NCI-H524 treated with DMSO at 0.1 percent for 48 hours (cell line): ENCODE measurements at regions not wholly inside any gene's neighbourhood (a gene's known extent, or its start where the extent isn't known, plus 50 kb on each side); places are given as distances from the start of the nearest gene placed in this dataset.
"Not testable (repeated sequence)": the region's sequence is repeated elsewhere in the genome, so short reads cannot be mapped to it uniquely, and the experiment has no call there.

Source experiments
- DNase-seq: peaks from one replicate; lab custom pipeline; 2025; lab: John Stamatoyannopoulos, UW

DNA sequence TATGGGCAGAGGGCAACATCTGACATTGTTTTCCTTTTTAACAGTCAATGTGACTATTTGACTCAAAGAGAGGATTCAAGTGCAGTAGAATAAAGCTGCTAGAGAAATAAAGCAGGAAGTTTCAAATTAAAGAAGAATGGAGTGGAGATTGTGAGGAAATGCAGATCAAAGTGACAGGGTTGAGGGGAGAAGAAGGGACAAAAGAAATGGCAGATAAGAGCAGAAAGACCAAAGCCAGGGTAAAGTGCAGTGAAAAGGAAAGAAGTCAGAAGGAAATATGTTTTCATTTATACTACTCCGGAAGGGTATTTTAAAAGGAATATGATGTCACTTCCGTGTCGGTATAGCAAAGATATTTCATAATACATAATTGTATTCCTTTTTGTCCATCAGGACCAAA, 297.5 kb upstream of the CRIM1 start:
- no peak for DNase-seq

DNA sequence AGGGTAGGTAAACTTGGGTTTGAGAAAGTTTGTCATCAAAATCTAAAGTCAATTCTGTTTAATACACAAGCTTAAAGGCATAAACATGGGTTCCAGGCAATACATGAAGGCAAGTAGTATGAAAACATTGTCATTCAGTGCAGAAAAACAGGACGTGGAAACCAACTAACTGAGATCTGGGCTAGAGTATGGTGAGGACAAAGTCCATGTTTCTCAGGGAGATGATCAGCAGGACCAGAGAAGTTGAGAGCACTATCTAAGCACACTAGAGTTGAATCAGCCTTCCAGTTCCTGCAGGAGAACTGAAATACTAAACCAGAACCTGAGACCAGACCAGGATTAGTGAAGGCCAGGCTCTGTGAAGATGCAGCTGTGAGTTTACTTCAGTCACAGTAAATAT, 302.8 kb upstream of the CRIM1 start:
- DNase-seq = no peak

DNA sequence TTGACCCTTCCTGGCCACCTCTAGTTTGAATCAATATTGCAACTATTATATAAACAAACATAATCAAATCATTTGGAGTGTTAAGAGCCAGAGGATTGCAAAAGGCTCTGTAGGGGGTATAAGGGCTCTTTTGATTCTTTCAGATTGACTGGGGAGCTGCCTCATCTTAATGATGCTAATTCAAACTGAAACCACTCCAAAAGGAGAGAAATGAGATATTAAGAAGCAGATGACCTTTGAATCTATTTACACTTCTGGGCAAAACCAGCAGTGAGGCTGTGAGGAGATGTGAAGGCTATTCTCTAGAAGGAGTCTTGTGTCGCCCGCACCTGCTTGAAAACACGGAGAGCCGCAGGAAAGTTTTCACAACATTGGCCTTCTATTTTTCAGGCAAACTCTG, 311.2 kb upstream of the CRIM1 start:
- no peak for DNase-seq

DNA sequence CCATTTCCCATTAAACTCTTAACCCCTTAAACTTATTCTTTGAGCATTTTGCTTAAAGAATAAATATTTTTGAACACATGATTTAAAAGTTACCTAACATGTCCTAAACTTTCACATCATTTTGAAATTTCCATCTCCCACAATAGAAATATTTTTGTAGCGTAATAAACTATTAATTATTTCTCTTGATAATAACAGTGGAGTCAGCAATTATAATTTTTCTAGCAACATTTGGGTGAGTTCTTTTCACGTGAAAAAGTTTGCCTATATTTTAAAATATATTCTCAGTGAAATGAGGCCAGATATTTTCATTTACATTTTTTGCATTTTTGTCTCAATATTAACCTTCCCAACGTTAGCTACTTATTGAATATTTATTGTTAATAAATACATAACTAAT, 320.4 kb upstream of the CRIM1 start:
- no peak for DNase-seq

DNA sequence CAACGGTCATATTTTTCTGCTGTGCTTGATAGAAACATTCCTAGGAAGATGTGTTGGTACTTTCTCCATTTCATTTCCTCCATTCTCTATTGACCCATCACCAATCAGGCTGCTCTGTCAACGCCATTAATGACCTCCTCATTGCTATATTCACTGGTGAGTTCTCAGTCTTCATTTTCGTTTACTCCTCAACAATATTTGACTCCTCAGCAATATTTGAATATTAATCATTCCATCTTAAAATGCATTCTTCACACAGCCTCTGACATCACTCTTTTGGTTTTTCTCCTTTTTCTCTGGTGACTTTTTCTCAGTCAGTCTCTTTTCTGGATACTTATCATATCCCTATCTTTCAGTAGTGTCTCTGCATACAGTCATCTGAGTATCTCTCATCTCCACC, 323.5 kb upstream of the CRIM1 start:
- no peak for DNase-seq

DNA sequence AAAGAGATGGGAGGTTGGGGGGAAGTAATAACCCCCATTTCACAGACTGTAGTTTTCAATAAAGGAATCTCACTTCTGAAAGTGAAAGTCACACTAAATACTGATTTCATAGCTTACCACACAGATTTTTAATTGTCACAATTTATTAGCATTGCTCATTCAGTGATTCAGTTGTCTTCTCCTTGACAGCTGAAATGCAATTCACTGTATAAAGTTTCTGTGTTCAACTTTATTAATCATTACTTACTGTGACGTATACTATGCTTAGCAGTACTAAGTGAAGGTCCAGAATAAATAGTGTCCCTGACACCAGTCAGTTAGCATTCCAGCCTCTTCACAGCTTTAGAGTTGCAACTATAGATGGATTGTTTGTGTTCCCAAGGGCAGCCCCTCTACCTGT, 324.1 kb upstream of the CRIM1 start:
- DNase-seq = no peak

DNA sequence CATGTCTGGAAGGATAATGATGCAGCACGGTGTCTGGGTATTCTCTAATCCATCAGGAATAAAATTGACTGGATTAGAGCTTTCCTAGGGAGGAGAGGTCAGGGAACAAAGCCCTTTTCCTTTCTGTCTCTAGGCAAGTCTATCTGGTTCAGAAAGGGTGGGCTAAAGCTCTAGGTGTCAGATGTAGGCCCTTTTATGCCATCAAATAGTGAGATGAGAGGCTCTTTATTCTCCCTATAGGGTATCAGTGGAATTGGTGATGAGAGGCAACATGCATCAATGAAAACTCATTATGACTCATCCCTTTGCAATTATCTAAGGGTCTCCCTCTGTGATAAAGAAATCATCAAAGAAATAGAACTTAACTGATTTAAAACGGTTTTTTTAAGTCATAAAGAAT, 328.0 kb upstream of the CRIM1 start:
- no peak for DNase-seq

DNA sequence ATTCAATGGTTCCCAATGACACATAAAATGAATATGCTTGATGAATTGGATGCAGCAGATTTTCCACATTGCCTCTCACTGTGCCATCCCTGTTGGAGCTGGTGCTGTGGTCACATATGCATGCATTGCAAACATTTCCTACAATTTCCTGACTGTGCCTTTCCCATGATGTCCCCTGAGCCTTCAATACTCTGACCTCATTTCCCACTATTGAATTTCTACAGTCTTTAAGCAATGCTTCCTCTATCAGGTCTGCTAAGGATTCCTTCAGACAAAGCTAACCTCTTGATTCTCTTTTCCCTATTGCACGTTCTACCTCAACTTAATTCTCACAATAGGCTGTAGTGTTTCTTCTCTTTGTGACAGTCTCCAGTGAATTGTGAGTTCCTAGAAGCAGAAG, 342.5 kb upstream of the CRIM1 start:
- DNase-seq = no peak

DNA sequence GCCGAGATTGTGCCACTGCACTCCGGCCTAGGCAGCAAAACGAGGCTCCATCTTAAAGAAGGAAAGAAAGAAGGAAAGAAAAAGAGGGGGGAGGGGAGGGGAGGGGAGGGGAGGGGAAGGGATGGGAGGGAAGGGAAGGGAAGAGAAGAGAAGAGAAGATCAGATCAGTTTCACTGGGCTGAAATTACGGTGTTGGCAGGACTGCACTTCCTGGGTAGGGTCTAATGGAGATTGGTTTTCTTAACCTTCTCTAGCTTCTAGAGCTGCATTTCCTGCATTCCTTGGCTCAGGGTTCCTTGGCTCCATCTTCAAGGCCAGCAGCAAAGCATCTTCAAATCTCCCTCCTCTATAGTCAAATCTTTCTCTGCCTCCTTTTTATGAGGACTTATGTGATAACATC, 349.1 kb upstream of the CRIM1 start:
- DNase-seq = no peak

DNA sequence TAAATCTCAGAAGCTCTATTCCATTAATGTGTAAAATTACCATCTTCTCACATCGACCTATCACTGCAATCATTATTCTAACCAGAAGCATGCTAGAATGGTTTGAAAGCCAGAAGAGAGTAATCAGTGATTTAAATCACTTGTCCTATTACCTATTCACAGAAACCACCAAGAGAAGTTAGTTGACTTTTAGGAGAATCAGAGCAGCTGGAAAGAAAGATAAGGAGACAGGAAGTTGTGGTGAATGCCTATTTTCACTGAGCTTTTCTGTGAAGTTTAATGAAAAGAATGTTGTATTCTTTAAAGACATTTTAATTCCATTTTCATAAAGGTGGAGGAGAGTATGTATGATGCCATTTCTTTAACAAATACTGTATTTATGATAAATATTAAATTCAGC, 352.6 kb upstream of the CRIM1 start:
- no peak for DNase-seq

DNA sequence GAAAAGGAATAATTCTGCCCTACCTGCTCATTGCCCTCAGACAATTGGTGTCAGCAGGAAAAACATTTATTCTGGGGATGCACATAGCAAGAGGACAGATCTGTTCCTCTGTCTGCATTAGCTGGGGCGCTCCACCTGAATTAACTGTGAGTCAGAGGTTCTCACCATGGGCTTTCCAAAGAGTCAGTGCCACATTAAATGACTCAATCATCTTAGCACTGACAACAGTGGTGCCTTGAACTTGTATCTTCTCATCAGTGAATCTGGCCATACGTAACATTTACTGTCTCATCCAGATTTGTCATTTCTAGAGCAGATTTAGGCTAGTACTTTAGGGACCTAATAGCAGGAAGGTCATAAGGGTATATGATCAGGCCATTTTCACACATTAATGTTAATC, 358.1 kb upstream of the CRIM1 start:
- no peak for DNase-seq

DNA sequence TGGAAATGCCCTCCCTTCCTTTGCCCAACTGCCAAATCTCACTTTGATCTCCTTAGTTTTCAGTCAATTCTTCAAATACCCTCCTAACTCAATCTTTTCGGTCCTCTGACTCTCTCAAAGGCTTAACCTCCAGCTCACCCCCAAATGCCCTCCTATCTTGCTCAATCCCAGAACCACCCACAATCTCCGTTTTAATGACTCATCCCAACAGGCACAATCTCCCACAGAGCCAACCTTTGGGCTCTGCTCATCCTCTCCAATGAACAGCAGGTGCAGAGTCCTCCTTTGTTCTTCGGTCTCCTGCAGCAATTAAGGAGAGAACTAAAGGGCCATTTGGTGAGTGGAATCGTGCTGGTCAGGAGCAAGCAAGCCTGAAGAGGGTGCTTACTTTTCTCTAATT, 366.1 kb upstream of the CRIM1 start:
- no peak for DNase-seq

DNA sequence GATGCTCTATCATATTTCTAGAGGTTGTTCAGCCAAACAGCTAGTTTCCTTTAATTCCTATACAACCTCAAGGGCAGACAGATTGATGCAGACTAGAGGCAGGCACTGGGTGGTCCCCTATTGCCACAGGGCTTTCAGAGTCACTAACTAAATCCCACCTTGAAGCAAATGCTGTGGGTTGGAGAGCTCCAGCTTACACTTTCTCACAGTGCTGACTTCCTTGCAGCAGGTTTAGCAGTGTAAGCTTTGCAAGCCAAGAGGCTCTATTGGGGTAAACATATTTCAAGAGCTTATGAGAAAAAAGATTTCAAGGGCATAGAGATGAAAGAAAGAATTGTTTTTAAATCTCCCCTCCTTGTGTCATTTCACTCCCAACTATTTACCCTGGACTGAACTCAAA, 366.5 kb upstream of the CRIM1 start:
- DNase-seq = no peak

DNA sequence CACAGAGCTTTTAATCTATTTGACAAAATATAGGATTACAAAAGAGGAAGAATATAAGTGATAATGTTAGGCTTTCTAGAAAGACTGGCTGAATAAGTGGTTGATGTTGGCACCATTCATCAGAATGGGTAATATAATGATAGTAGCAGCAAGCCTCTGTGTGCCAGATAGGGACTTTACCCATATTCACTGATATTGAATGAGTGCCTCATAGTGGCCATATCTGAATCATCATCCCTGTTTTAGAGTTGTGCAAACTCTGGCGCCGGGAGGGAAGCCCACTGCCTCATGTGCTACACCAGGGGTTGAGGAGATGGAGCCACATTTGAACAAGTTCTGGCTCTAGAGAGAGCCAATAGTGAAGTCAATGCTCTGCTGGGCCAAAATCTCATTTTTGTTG, 368.7 kb upstream of the CRIM1 start:
- DNase-seq = no peak

DNA sequence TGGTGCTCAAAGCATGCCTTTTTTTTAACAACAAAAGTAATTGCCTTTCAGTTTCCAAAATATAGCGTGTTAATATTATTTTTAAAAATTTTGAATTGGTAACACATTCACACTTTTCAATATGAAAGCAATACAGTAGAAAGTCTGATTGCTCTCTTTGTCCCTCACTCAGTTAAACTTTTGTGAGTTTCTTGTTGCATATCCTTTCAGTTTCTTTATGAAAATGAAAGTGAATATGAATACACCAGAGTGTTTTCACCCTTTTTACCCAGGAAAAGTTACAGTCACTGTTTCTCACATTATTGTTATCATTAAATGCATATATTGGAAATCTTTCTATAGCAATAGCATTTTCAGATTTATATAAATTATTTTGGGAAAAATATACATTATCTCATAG, 377.4 kb upstream of the CRIM1 start:
- no peak for DNase-seq

DNA sequence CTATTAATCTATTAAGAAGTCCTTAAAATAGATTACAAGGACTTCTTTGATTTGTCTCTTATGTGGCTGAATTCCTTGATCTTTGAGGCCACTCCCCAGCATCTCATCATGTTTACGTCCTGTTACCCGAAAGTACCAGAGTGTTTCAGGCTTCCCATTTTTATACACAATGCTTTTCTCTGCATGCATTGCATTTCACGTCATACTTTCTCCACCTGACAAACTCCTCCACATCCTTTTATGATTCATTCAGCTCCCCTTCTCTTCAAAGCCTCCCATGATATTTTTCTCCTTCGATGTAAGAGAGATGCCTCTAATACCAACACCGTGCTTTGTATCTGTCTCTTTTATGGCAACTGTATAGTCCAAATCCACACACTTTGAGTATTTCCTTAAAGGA, 379.0 kb upstream of the CRIM1 start:
- DNase-seq = no peak

DNA sequence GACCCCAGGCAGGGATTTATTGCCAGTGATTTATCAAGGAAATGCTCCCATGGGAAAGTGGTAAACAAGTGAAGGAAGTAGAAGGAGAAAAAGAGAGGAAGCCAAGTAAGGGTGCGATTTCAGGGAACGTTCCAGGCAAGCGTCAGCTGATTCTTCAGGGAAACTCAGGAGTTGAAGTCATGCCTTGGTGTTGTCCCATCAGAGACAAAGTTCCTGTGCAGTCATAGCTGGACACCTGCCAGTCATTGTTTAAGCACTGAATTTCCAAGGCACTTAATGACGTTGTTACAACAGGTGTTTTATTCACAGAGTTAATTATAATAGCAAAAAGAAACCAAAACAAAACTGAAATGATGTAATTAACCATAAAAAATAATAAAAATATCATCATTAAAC, 381.8 kb upstream of the CRIM1 start:
- no peak for DNase-seq

DNA sequence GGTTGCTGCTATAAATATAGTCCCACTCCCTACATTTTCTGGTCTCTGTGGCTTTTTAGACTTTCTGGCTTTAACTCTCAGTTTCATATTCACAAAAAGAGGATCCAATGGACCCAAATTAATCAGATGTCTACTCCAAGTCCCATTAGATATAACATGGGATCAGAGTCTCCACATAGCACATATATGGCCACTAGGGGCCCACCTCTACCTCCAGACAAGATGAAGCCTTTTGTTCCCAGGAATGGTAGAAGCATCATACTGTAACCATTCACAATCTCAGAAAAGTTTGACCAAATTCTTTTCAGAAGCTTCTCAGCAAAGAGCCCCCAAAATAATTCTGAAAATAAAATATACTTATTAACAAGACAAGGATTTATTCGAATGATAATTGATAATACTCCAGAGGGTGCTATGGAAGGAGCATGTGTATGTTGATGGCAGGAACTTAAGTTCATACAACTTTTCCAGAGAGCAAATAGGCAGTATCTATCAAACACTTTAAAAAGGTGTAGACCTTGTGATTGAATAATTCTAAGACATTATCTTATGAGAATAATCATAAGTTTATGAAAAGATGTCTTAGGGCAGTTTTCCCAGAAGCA, 382.3 kb upstream of the CRIM1 start:
- no peak for DNase-seq

DNA sequence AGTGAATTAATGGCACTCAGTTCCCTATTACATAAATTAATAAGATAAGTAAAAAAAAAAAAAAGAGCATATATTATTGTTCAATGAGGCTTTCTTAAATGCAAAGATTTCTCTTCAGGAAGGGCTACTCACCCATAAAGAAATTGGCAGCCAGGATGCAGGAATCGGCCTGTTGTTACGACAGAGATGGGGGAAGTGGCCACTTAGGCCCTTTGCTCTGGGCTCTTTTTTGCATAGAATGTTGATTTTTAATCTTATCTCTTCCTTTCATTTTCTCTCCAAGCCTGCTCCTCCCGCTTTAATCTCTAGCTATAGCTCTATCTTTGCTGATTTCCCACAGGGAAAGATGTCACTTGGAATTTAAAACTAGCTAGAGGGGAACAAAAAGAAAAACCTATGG, 391.8 kb upstream of the CRIM1 start:
- DNase-seq = no peak

DNA sequence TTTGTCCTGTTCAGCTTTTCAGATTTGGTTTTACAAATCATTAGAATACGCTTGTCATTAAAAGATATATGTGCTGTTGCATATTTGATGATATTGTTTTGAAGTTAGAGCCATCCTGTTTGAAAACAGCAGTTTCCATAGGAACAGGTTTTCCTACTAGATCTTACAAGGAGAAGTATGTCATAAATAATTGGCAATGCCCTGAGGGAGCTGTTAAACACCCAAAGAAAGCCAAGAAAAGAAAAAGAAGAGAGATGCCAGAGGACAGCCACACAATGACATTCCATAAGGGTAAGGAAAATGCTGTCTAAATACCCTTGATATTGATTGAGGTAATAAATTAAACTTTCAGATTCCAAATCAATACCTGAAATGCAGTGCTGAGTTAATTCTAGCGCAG, 392.2 kb upstream of the CRIM1 start:
- no peak for DNase-seq

DNA sequence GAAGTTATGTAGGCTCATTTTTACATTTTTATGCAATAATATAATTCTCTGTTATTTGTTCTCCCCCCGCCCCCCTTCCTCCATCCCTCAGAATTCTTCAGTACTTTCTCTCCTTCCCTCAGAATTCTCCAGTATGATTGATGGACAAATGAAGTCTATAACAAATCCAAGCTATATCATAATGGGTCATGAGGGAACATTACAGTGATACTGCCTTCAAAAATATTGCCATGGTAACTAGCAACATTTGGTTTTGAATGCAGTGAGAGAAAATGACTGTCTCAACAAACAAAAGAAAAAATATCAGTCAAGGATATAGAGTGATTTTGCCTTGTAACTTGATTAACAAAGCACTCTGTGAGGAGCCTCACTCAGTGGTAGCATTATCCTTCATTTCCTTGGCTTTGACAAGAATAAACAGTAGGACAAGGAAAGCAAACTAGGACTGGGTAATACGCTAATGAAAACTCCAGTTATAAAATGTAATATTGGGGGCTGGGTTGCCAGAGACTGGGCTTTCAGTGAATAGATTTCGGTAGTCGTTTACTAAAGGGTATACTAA, 392.9 kb upstream of the CRIM1 start:
- no peak for DNase-seq

DNA sequence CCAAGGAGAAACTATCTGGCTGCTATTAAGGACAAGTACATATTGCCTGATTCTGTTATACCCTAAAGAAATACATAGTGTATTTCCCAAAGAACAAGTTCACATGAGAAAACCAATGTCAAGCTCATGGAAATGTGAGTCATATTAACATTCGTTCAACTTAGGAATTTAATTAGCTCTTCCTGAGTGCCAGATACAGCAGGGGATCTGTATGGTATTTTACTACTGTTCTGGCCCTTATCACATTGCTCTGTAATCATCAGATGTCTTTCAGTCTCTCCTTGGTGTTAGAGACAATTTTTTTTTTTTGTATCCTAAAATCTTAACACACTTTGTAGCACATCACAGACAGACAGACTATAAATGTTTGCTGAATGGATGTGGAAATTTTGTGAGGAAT, 395.0 kb upstream of the CRIM1 start:
- DNase-seq = no peak

DNA sequence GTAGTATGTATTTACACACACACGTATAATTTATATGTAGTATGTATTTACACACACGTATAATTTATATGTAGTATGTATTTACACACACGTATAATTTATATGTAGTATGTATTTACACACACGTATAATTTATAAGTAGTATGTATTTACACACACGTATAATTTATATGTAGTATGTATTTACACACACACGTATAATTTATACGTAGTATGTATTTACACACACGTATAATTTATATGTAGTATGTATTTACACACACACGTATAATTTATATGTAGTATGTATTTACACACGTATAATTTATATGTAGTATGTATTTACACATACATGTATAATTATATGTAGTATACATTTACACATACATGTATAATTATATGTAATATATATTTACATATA, 398.5 kb upstream of the CRIM1 start:
- not testable (repeated sequence) for DNase-seq

DNA sequence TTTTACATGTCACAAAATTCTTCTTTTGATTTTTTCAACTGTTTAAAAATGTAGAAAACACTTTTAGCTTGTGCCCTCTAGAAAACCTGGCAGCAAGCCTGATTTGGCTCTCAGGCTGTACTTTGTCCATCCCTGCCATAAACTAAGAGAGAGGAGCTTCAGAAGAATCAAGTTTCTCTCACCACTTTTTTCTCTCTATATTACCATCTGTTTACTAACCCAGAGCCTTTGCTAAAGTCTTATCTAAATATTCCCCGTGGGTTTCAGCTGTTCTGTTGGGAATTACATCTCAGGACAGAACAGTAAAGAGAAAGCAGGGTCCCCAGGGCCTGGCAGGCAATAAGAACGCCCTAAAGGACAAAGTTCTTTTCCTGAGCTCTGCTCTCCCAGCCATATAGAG, 409.1 kb upstream of the CRIM1 start:
- DNase-seq = no peak

DNA sequence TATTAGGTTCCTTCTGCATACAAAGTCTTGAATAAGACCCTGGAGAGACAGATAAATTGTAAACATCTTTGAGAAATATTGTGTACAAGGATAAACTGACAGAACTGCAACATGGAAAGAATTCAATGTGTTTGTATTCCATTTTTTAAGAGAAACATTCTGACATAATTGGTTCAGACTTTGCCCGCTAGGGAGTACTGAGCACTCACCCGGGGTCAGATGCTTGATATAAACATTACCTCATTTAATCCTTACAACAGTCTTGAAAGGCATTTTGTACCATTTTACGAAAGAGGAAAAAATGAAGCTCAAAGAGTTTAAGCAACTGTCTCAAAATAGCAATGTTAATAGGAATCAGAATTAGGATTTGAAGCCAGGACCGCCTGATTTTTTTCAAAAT, 416.7 kb upstream of the CRIM1 start:
- no peak for DNase-seq
